SH-SY5Y (cell line): ENCODE measurements at regions not wholly inside any gene's neighbourhood (a gene's known extent, or its start where the extent isn't known, plus 50 kb on each side); places are given as distances from the start of the nearest gene placed in this dataset.

Experiments
- GATA2 ChIP-seq: IDR thresholded peaks from 2 replicates; pipeline ENCODE4 v1.6.1; 2011; ENCODE audit warnings: mild to moderate bottlenecking, low read depth, low read length
- GATA3 ChIP-seq: IDR thresholded peaks from 2 replicates; pipeline ENCODE4 v1.6.1; 2011; ENCODE audit warnings: low read depth, mild to moderate bottlenecking, low read length, moderate library complexity

GRCh38 chr10:111789821-111790220 is 393.7 kb downstream of the GPAM start:
- TF ChIP-seq GATA3 (no peak), GATA2 (no peak)
